ENCODE measurements at regions not wholly inside any gene's neighbourhood (a gene's known extent, or its start where the extent isn't known, plus 50 kb on each side); places are given as distances from the start of the nearest gene placed in this dataset.

DNA sequence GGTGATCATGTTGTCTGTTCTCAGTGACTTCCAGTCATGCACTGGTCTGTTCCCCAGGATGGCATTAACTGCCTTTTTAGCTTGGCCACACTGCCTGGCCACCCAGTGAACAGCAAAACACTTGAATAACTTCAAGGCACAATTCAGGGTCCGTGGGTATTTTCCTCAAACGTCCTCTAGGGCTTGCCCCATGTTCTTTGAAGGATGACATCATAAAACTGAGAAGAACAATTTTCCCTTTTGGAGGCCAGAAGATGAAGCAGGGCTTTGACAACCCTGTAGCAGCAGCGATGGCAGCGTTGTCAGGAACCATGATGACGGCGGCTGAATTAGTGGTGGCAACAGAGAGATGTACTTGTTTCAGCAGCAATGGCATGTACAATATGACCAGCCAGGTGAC lies 465.9 kb upstream of the ONECUT1 start:
- intact Hi-C loops (cut with DNase I) = loop anchor here in 1 of 10 donors (10.0 kb wide), 1 partner anchor 49 kb away; no protein-coding TSS in a partner anchor
- DNase-seq = no peak
- Histone ChIP-seq H3K36me3 (no peaks in the 10 kb centered on the region), H3K27ac (no peak overlapping the region), H3K9me3 (no peaks in the 10 kb centered on the region), H3K27me3 (no peaks in the 10 kb centered on the region), H3K4me3 (no peak overlapping the region), H3K4me1 (no peaks in the 10 kb centered on the region)
- no peak for ATAC-seq
- 71 to 76% (median 72%) methylated on average over 6 of the region's 6 CpGs for WGBS, 4 donors
- TF ChIP-seq, protein P1, sequence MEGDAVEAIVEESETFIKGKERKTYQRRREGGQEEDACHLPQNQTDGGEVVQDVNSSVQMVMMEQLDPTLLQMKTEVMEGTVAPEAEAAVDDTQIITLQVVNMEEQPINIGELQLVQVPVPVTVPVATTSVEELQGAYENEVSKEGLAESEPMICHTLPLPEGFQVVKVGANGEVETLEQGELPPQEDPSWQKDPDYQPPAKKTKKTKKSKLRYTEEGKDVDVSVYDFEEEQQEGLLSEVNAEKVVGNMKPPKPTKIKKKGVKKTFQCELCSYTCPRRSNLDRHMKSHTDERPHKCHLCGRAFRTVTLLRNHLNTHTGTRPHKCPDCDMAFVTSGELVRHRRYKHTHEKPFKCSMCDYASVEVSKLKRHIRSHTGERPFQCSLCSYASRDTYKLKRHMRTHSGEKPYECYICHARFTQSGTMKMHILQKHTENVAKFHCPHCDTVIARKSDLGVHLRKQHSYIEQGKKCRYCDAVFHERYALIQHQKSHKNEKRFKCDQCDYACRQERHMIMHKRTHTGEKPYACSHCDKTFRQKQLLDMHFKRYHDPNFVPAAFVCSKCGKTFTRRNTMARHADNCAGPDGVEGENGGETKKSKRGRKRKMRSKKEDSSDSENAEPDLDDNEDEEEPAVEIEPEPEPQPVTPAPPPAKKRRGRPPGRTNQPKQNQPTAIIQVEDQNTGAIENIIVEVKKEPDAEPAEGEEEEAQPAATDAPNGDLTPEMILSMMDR (IDR thresholded peaks at IDR 0.05) = no peak
- TF ChIP-seq POLR2A (IDR thresholded peaks at IDR 0.05) = no peak

DNA sequence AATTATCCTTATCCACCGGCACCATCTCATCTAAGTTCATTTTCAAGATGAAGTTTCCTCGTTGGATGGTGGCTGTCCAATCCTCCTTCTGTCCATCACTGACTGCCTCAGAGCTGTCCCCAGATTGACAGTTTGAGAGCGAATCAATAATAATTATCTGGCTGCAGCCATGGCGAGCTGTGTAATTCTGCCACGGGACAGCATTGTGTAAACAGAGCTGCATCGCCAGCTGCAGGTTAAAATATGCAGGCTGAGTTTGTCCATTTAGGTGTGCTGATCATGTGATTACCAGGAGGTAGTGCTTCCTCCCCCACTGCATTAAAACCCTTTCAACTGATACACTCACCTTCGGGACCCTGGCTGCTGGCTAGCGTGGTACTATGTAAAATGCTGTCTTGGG lies 461.9 kb upstream of the ONECUT1 start:
- intact Hi-C loops (cut with DNase I) = loop anchor here in 1 of 10 donors (10.0 kb wide), 1 partner anchor 53 kb away; no protein-coding TSS in a partner anchor
- DNase-seq (no peak), ATAC-seq (no peak)
- TF ChIP-seq POLR2A (IDR thresholded peaks at IDR 0.05) = no peak
- TF ChIP-seq, protein P1 (IDR thresholded peaks at IDR 0.05) = no peak
- Histone ChIP-seq H3K9me3 (no peaks in the 10 kb centered on the region), H3K4me3 (no peak overlapping the region), H3K27ac (no peak overlapping the region), H3K4me1 (no peaks in the 10 kb centered on the region), H3K36me3 (no peaks in the 10 kb centered on the region), H3K27me3 (no peaks in the 10 kb centered on the region)
- WGBS, 4 donors = 55 to 68% (median 63%) methylated on average over 8 of the region's 8 CpGs

DNA sequence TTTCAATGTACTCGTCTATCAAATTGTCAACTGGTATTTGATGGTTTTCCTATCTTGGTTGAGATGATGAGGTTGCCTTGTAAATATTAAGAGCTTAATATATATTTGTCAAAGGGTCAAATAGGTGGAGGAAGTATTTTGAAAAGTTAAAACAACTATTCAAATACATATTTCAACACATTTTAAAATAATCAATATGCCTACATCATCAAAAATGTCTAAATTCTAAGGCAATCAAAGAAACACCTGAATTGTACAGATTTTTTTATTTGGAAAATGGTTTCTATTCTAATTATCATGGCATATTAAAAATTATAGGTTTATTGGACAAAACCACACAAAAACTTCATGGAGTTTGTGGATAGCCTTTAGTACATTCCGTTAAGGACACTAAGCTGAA lies 461.4 kb upstream of the ONECUT1 start:
- TF ChIP-seq, protein P1 (IDR thresholded peaks at IDR 0.05) = no peak
- no peak for TF ChIP-seq POLR2A (IDR thresholded peaks at IDR 0.05)
- 58 to 72% (median 65%) methylated on average over 2 of the region's 2 CpGs for WGBS, 4 donors
- intact Hi-C loops (cut with DNase I) = loop anchor here in 1 of 10 donors (10.0 kb wide), 1 partner anchor 53 kb away; no protein-coding TSS in a partner anchor
- Histone ChIP-seq H3K4me3 (no peak overlapping the region), H3K4me1 (no peaks in the 10 kb centered on the region), H3K9me3 (no peaks in the 10 kb centered on the region), H3K27me3 (no peaks in the 10 kb centered on the region), H3K27ac (no peak overlapping the region), H3K36me3 (no peaks in the 10 kb centered on the region)
- DNase-seq (no peak), ATAC-seq (no peak)

DNA sequence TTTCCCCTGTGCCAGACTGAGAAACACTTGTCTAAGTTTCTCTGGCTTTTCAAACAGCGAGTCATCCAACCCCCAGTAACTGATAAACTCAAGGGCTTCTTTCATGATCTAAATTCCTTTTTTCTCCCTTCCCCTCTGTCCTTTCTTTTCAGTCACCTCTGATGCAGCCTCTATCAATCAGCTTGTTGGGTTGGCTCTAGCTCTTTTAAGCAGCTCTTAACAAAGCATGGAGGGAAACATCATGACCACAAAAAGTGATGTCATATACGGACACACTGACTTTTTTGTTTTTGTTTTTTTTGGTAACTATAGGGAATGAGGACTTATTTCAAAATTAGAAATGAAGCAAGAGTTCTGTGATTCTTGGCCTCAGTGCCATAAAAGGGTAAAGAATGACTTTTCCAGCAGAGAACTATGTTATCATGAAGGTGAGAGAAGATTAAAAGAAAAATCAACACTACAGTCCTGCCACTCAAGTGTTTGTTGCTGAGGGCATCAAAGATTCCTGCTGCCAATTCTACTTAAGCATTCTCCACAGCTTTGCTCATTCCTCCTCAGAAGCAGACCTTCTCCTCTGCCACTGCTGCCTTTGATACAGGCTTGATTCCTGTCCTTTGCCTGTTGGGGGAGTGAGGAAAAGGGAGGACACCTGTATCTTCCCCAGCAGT lies 457.0 kb upstream of the ONECUT1 start:
- intact Hi-C loops (cut with DNase I) = no loop called here
- WGBS, 4 donors = 26 to 32% (median 30%) methylated on average over 2 of the region's 2 CpGs
- DNase-seq = no peak
- Histone ChIP-seq H3K4me1 (no peaks in the 10 kb centered on the region), H3K9me3 (no peaks in the 10 kb centered on the region), H3K4me3 (no peak overlapping the region), H3K36me3 (no peaks in the 10 kb centered on the region), H3K27me3 (no peaks in the 10 kb centered on the region), H3K27ac (no peak overlapping the region)
- ATAC-seq = no peak
- no peak for TF ChIP-seq POLR2A (IDR thresholded peaks at IDR 0.05)
- TF ChIP-seq, protein P1 (IDR thresholded peaks at IDR 0.05) = no peak
